HG03457 (cell line): ENCODE measurements at regions not wholly inside any gene's neighbourhood (a gene's known extent, or its start where the extent isn't known, plus 50 kb on each side); places are given as distances from the start of the nearest gene placed in this dataset.

ENCODE experiments used
- ATAC-seq: cut with Tn5 transposase; IDR thresholded peaks from one replicate; pipeline ENCODE4 v1.9.1; 2021; ENCODE audit warnings: moderate number of reproducible peaks; ENCODE audit not compliant: unreplicated experiment

DNA sequence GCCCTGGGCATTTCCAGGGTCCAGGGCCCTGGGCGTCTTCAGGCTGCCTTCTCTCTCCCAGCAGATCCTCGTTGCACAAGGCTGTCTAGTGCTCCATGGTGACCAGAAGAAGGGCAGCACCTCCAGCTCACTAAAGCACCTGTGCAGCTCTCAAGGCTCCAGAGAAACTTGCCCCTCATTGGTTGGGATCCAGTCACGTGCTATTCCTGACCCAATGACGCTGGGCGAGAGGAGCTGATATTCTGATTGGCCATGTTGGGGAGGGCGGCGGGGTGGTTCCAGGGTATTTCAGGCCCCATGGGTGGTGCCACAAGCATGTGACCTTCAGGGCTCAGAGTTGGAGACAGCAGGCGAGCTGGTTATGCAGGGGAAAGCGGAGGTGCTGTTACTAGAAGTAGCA, 309.1 kb downstream of the TOX3 start:
- ATAC-seq, result no peak

DNA sequence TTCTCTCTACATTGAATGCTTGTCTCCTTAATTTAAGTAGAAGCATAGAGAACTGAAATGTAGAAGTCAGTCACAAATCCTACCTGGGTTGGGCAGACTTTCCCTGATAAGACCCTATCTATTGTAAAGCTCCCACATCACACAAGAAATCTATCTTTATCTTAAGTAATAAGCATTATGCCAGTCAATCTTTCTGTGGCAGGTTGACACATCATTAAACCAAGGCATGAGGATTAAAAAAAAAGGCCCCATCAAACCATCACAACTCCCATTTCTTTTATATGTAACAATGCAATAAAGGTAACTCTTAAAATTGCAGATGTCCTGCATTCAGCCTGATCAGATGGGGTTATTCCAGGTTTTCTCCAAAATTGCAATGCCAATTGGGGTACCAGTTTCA, 311.8 kb downstream of the TOX3 start:
- no peak for ATAC-seq

GRCh38 chr16:52234626-52235025, 312.3 kb downstream of the TOX3 start:
- ATAC-seq, result no peak

GRCh38 chr16:52229471-52229870, 317.5 kb downstream of the TOX3 start:
- ATAC-seq, result no peak

DNA sequence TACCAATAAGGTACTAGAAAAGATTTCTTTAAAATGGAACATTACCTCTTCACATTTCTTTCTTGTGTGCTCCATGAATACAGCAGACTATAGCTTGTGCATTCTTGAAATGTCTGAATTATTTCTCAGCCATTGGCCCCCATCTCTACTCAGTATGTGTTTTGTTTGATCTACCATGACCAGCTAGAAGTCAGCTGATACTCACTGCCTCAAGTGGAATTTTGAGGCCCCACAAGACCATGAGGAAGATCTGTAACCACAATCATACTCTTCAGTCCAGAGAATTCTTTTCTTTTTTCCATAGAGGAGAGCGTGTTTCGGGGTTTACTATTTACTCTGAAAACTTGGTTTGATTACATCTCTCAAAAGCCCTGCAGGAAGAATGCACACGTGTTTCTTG, 319.1 kb downstream of the TOX3 start:
- ATAC-seq, result no peak

DNA sequence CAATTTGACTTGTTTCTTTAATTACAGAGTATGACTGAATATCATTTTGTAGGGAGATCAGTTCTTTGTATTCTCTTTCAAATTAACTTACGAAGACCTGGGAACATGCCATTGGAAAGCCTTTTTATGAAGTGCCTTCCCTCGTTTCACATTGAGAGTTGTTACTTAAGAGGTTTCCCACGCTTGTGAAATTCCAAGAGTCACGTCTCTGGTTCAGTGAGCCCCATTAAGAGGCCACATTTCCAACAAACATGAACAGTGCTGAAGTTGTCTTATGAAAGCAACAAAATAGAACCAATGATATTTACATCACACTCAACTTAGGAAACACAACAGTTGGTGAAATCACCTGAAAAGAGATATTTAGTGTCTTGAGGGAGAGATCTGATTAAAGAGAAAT, 334.1 kb downstream of the TOX3 start:
- no peak for ATAC-seq

- ATAC-seq, result no peak
Measured at GRCh38 chr16:52209227-52209626, 337.7 kb downstream of the TOX3 start.

DNA sequence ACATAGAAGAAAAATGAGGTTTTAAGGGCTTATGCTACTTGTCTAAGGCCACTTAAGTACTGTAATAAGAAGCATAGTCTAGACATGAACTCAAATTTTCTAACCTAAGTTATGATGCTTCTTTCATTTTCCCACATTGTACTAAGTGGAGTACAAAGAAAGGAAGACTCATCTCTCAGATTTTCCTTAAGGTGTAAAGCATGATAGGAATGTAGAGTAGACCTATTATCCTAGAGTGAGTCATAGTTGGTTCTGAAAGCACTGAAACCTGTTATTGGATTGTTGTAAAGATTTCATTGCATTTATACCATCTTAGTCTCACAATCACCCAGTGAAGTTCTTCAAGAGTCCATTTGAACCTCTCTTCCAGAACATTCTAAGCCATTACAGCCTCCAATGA, 343.8 kb downstream of the TOX3 start:
- ATAC-seq, result no peak

- no peak for ATAC-seq
Measured at GRCh38 chr16:52193441-52193840, 353.5 kb downstream of the TOX3 start.

DNA sequence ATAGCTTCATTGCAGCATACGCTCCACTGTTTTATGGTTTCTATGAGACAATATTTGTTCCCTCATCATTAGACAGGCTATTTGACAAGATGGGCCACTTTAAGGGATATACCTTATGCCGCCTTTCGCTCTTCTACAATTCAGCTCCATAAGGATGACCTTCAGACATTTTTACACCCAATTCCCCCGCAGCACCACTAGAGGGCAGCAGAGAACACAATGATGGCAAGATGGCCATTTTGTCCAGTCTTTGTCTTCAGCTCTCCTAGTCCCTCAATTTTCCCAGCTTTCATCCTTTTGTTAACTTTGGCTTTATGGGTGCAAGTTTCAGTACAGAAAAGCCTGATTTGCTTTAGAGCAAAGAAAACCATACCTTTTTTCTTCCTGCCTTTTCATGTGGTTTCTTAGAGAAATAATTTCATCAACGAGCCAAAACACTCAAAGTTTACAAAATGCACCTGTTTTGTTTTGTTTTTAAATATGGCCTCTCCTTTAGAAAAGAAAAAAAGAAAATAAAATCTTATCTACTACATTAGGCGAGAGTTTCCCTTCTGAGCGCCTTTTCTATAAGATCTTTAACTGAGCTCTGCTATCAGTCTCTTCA, 355.3 kb downstream of the TOX3 start:
- ATAC-seq, result no peak

DNA sequence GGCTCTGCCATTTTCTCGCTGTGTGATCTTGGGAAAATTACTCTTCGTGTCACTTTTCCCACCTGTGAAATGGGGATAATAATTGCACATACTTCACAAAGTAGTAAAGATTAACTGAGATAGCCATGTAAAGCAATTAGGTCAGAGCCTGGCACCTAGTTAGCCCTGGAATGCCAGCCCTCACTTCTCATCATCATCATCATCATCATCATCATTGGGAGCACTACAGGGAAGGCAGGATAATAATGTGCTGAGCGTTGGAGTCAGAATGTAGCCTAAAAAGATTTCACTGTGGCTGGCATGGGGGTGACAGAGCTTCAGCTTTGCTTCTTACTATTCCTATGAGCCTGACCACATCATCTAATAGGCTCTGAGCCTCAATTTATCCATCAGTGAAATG, 362.6 kb downstream of the TOX3 start:
- ATAC-seq, result no peak

- no peak for ATAC-seq
Measured at GRCh38 chr16:52182840-52183239, 364.1 kb downstream of the TOX3 start.

DNA sequence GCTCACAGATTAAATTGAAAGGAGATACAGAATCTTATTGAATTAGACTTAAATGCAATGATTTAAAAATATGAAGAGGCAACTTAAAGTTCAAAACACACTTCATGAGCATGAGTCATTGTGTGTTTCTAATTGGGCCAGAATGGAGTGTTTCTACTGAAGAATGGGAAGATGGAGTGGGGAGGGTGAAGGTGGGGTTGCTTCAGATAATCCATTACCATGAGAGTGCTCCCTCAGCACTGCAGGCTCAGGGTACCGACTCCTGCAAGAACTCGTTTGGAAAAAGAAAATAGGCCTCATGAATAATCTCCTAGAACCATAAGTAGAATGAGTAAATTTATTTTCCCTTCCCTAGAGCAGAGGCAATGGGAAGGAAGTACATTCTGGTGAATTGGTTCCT, 372.8 kb downstream of the TOX3 start:
- ATAC-seq, result no peak

DNA sequence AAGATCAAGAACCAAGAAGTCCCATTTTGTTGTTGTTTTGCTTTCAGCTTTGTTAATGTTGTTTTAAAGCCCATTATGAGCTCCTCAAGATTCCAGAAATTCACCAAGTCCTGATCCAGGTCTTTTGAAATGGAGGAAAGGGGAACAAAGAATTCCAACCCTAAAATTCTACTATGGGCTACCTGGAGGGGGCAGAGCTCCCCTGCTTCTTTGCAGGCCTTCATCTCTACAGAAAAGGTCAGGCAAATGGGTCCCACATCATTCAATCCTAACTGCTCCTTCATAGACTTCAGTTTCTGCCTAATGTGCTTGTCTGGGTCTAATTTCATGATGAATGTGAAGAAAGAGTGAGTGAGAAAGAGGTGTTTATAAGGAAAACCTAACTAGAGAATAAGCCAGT, 375.5 kb downstream of the TOX3 start:
- no peak for ATAC-seq

DNA sequence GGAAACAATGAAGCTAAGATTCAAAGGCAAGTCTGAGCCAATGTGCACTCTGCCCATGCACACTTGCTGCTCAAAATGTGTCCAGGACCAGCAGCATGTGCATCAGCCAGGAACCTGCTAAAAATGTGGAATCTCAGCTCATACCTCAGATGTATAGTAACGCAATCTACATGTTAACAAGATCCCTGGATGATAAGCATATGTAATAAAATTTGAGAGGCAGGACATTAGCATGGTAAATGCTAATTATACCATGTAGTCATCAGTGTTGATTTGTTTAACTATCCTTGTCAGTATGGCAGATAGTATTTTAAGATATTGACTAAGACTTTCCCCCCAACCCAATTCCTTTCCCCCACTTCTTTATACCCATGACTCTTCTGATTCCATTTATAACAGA, 379.6 kb downstream of the TOX3 start:
- no peak for ATAC-seq

DNA sequence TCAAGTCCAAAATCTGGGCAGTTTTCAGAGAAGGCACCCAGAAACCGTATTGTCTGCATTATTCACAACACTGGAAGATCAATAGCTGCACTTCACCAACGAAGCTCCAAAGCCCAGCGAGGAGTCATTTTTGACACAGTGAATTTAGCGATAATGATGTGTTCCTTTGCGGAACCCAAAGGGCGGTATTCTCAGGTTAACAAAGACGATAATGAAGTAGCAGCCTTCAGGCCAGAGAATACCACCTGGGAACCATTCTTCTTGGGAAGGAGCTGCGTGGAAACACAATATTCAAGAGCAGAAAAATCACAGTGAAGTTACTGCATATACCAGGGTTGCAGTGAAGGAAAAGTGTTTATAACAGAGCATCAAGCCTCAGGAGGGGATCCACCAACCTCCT, 381.0 kb downstream of the TOX3 start:
- no peak for ATAC-seq

DNA sequence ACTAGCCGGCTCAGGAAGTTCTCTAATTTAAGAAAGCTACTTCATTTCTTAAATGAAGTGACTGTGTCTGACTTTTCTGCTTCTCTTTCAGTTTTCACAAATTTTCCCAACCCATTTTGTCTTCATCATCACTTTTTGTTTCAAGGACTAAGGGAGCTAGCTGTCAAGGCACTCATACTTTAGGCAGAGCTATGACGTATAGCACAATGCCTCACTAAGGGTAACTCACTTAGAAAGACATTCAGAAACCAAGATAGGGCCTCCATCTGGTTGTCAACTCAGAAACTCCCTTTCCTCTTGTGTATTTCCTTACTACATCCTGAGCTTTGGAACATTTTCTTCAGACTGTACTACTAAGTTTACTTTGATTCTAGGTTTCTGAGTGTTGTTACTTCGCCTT, 397.9 kb downstream of the TOX3 start:
- ATAC-seq, result no peak

GRCh38 chr16:52141871-52142270, 405.1 kb downstream of the TOX3 start:
- no peak for ATAC-seq

DNA sequence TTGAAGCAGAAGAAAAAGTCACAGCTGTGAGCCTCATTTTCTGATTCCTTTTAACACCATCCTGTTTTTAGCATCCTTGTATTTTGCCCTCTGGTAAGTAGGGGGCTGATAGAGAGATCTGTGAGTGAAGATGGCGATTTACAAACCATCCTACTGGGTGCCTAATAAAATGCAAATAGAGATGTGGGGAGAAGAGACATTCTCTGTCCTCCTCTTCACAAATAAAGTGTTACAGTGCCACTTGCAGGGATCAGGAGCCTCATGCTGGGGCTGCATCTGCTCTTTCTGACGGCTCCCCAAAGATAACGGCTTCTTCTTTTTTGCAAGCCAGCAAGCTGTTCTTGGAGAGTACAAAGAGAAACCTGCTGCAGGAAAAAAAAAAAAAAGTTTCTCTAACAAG, 418.6 kb downstream of the TOX3 start:
- ATAC-seq, result no peak

GRCh38 chr16:52123842-52124241, 423.1 kb downstream of the TOX3 start:
- ATAC-seq, result no peak

GRCh38 chr16:52123061-52123839, 423.7 kb downstream of the TOX3 start:
- no peak for ATAC-seq

DNA sequence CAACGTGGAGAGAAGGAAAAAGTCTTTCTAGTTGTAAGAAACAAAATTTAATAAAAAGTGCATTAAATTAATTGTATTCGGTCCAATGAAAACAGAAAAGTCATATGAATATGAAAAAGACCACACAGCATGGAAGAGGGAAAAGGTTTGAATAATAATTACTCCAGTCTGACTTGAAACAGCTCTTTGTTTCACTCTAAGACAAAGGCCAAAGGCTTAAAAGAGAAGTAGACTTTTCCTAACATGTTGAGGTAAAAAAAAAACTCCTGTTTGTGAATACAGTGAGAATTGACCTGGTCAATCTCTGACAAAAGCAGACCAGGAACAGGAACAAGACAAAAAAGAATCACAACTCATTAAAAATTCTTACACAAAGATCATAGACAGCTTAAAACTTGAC, 429.8 kb downstream of the TOX3 start:
- ATAC-seq, result no peak

- ATAC-seq, result no peak
Measured at GRCh38 chr16:52114379-52114778, 432.6 kb downstream of the TOX3 start.
